NB4 (cell line): ENCODE measurements at regions not wholly inside any gene's neighbourhood (a gene's known extent, or its start where the extent isn't known, plus 50 kb on each side); places are given as distances from the start of the nearest gene placed in this dataset.

Experiments
- DNase-seq: peaks from one replicate; pipeline ENCODE4 v3.0.0; 2010; ENCODE audit warnings: low read depth
- H3K4me3 ChIP-seq: one replicate; pipeline ENCODE4 v1.5.1; 2011; ENCODE audit warnings: mild to moderate bottlenecking, low read depth, low read length, moderate library complexity
- CTCF ChIP-seq: IDR thresholded peaks from one replicate; pipeline ENCODE4 v1.5.1; 2012; ENCODE audit warnings: low read depth, low read length
- MYC ChIP-seq: IDR thresholded peaks from 2 replicates; pipeline ENCODE4 v1.6.1; 2011; ENCODE audit warnings: low read depth, low read length
- POLR2A ChIP-seq: IDR thresholded peaks from 2 replicates; pipeline ENCODE4 v1.6.1; 2011; ENCODE audit warnings: mild to moderate bottlenecking; ENCODE audit not compliant: insufficient read length; ENCODE audit errors: extremely low read depth
- TF ChIP-seq, protein P1 (sequence below): IDR thresholded peaks from 2 replicates; pipeline ENCODE4 v1.6.1; 2011; ENCODE audit warnings: low read depth, low read length

- TF ChIP-seq POLR2A (no peak), CTCF (no peak)
- TF ChIP-seq, protein P1, sequence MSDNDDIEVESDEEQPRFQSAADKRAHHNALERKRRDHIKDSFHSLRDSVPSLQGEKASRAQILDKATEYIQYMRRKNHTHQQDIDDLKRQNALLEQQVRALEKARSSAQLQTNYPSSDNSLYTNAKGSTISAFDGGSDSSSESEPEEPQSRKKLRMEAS: no peak
- no peak overlapping the region for H3K4me3 ChIP-seq
These were observed 272.5 kb upstream of the TNRC6C start for GRCh38 chr17:77685881-77686486.

GRCh38 chr17:77686903-77687302 lies 271.6 kb upstream of the TNRC6C start:
- DNase-seq: no peak
- TF ChIP-seq MYC (no peak), CTCF (no peak), POLR2A (no peak)
- TF ChIP-seq, protein P1: no peak

More at GRCh38 chr17:77685881-77686486, 272.5 kb upstream of the TNRC6C start:
- DNase-seq: no peak

DNA sequence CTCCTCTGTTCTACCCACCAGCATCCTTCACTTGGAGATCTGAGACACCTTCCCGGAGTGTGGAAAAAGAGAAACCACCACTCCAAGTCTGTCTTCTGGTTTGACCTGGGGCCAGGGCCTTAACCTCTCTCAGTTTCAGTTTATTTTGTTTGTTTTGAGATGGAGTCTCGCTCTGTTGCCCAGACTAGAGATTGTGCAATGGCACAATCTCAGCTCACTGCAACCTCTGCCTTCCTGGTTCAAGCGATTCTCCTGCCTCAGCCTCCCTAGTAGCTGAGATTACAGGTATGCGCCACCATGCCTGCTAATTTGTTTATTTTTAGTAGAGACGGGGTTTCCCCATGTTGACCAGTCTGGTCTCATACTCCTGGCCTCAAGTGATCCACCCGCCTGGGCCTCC lies 271.1 kb upstream of the TNRC6C start:
- no peak for TF ChIP-seq CTCF
- TF ChIP-seq, protein P1: no peak
- TF ChIP-seq MYC: no peak
- H3K4me3 ChIP-seq: no peak overlapping the region
- no peak for DNase-seq

More at GRCh38 chr17:77686903-77687302, 271.6 kb upstream of the TNRC6C start:
- no peak overlapping the region for H3K4me3 ChIP-seq

DNA sequence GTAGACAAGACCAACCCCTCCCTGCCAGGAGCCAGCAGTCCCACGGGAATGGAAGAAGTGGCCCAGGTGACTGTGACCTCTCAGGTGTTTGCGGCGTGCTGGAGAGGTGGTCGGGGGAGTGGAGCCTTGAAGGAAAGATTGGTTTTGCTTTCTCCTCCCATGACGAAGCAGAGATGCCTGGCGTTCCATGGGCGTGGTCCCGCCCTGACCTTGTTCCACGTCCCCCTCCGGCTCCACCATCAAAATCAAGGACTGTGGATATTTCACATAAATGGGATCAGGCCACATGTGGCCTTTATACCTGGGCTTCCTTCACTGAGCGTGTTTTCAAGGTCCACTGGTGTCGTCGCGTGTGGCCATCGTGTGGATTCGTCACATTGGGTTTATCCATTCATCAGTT lies 270.6 kb upstream of the TNRC6C start:
- TF ChIP-seq CTCF (no peak), POLR2A (no peak), MYC (no peak)
- TF ChIP-seq, protein P1: no peak
- H3K4me3 ChIP-seq: no peak overlapping the region
- DNase-seq: no peak

DNA sequence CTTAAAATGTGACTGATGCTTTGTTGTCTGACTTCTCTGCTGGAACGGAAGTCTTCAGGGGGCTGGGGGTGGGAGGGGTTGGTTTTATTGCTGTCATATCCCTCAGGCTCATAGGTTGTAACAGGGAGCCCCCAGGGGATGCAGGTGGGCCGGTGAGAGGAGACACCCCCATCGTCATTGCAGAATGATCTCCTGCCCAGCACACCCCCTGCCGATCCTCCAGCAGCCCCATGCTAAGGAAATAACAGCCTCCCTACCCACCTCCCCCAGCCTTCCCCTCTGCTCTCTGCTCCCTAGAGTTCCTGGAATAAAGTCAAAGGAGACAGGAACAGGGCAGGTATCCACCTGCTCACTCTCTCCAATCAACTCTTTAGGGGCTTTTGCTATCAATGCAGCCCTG lies 270.1 kb upstream of the TNRC6C start:
- no peak for DNase-seq
- TF ChIP-seq, protein P1: no peak
- TF ChIP-seq MYC (no peak), POLR2A (no peak), CTCF (no peak)
- H3K4me3 ChIP-seq: no peak overlapping the region
